Prostate gland (tissue), 2 donors: ENCODE measurements at regions not wholly inside any gene's neighbourhood (a gene's known extent, or its start where the extent isn't known, plus 50 kb on each side); places are given as distances from the start of the nearest gene placed in this dataset.

Source experiments
- POLR2A ChIP-seq: fragments of 450-650 bp; IDR thresholded peaks from one replicate; pipeline ENCODE4 v1.6.1; 2016; ENCODE audit warnings: antibody characterized with exemption, mild to moderate bottlenecking
- TF ChIP-seq, protein P1 (sequence below), 4 experiments: fragments of 200-600 bp in 2 of 4; fragments of 450-650 bp in 2 of 4; sonication (generic) in 2 of 4; IDR thresholded peaks; 1 replicate in 3 of 4; 2 replicates in 1 of 4; pipeline ENCODE4 v1.5.1; 2016 to 2019; ENCODE audit warnings: antibody characterized with exemption in 4 of 4, mild to moderate bottlenecking in 2 of 4, moderate library complexity in 2 of 4

- no peak for TF ChIP-seq POLR2A
- TF ChIP-seq, protein P1, sequence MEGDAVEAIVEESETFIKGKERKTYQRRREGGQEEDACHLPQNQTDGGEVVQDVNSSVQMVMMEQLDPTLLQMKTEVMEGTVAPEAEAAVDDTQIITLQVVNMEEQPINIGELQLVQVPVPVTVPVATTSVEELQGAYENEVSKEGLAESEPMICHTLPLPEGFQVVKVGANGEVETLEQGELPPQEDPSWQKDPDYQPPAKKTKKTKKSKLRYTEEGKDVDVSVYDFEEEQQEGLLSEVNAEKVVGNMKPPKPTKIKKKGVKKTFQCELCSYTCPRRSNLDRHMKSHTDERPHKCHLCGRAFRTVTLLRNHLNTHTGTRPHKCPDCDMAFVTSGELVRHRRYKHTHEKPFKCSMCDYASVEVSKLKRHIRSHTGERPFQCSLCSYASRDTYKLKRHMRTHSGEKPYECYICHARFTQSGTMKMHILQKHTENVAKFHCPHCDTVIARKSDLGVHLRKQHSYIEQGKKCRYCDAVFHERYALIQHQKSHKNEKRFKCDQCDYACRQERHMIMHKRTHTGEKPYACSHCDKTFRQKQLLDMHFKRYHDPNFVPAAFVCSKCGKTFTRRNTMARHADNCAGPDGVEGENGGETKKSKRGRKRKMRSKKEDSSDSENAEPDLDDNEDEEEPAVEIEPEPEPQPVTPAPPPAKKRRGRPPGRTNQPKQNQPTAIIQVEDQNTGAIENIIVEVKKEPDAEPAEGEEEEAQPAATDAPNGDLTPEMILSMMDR (IDR thresholded peaks at IDR 0.05): no peak
These were observed 180.0 kb upstream of the RREB1 start for GRCh38 chr6:6927521-6928361.
